HG03432 (cell line): ENCODE measurements at regions not wholly inside any gene's neighbourhood (a gene's known extent, or its start where the extent isn't known, plus 50 kb on each side); places are given as distances from the start of the nearest gene placed in this dataset.

Experiments used
- ATAC-seq: cut with Tn5 transposase; IDR thresholded peaks from one replicate; pipeline ENCODE4 v1.9.1; 2021; ENCODE audit warnings: mild to moderate bottlenecking, moderate library complexity; ENCODE audit not compliant: unreplicated experiment

GRCh38 chr14:104339361-104339760, 201.0 kb downstream of the KIF26A start:
- ATAC-seq: no peak

DNA sequence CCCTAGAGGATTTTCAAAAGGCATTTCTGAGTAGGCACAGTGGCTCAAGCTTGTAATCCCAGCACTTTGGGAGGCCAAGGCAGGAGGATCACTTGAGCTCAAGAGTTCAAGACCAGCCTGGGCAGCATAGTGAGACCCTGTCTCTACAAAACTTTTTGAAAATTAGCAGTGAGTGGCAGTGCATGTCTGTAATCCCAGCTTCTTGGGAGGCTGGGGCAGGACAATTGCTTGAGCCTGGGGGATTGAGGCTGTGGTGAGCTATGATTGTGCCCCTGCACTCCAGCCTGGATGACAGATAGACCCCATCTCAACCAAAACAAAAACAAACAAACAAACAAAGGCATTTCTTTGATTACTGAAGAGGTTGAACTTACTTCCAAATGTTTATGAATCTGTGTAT, 201.4 kb downstream of the KIF26A start:
- no peak for ATAC-seq

- ATAC-seq: no peak
Observed at GRCh38 chr14:104341532-104342434, 203.4 kb downstream of the KIF26A start.

DNA sequence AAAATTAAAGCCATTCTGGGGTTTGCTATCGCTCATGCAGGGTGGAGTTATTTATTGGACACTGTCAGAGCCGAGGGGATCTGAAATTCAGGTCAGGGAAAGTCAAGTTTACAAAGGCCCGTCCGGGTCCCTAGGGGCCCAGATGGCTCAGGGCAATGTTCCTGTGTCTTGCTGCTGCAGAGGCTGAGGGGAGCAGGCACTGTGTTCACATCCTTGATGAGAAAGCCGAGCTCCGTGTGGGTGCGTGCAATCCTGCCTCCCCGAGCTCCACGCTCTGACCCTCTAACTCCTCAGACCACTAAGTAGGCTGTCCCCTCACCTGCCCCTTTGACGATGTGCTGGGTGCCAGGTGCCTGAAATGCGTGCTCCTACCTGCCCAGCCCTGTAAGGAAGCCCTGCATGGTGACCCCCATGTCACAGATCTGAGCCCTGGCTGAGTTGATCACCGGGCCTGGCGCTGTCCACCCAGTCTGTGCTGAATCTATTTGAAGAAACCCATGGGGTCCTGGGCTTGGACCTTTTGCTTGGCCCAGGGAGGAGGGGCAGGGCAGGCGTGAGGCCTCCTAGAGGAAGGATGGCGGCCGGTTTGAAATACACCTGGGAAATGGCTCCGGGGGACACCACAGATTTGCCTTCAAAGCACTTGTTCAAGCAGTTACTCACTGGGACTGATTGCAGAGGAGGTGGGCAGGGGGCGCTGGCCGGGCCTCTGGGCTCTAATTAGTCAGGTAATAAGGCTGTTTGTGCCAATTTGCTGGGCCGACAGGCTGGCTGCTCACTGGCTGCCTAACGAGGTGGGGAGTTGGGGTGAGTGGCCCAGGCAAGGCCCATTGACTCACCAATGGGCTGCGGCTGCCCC, 204.3 kb downstream of the KIF26A start:
- no peak for ATAC-seq

GRCh38 chr14:104343294-104343625, 204.9 kb downstream of the KIF26A start:
- no peak for ATAC-seq

- no peak for ATAC-seq
Observed at GRCh38 chr14:104343690-104344640, 205.6 kb downstream of the KIF26A start.

- ATAC-seq: no peak
Observed at GRCh38 chr14:104344818-104345620, 206.6 kb downstream of the KIF26A start.

- no peak for ATAC-seq
Observed at GRCh38 chr14:104345621-104346462, 207.5 kb downstream of the KIF26A start.

GRCh38 chr14:104346608-104347007, 208.2 kb downstream of the KIF26A start:
- ATAC-seq: no peak

GRCh38 chr14:104348741-104349140, 210.4 kb downstream of the KIF26A start:
- no peak for ATAC-seq

GRCh38 chr14:104349950-104350349, 211.6 kb downstream of the KIF26A start:
- ATAC-seq: no peak

- ATAC-seq: no peak
Observed at GRCh38 chr14:104350463-104351185, 212.2 kb downstream of the KIF26A start.

- no peak for ATAC-seq
Observed at GRCh38 chr14:104351849-104352492, 213.6 kb downstream of the KIF26A start.

- no peak for ATAC-seq
Observed at GRCh38 chr14:104352493-104353220, 214.3 kb downstream of the KIF26A start.

- no peak for ATAC-seq
Observed at GRCh38 chr14:104353221-104353920, 215.0 kb downstream of the KIF26A start.

DNA sequence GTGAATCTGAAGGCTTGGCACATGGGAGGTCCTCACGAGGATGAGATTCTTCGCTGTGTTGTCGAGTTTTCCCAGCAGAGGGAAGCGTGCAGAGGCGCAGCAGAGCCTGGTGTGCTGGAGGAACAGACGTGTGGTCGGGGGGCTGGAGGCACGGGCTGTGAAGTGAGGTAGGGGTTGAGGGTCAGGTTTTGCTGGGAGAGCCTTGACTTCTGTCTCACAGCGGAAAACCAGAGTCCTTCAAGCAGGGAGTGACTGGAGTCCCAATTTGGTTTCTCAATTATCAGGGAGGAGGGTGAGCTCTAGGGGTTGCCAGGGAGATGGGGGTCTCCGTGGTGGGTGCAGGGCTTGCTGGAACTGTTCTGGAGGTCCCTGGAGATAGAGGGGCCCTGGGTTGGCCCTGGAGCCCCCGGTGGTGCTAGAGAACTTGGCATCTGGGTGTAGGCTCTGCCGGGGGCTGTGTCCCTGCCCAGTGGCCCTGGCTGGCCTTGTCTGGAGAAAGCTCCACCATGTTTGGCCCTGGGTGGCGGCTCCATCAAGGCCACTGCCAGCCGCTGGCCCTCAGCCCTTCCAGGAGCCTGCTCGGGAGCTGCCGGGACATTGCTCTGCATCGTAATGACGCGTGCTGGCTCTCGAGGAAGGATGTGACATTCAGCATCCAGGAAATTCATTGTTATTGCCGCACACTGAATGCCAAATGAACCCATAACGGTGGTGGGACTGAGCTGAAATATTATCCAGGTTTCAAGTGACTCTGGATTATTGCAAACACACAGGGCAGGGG, 215.7 kb downstream of the KIF26A start:
- ATAC-seq: no peak
